K562 (cell line): ENCODE measurements at regions not wholly inside any gene's neighbourhood (a gene's known extent, or its start where the extent isn't known, plus 50 kb on each side); places are given as distances from the start of the nearest gene placed in this dataset.

Experiments
- ATAC-seq: fragments of 200-7000 bp; cut with Tn5 transposase; 3 replicates; pipeline ENCODE4 v1.9.1; 2020; ENCODE audit warnings: moderate library complexity
- BruUV-seq: library from RNA; stranded (reverse); fragments of 400-500 nt; replicated peaks from 2 replicates; lab custom pipeline; 2021; lab: Mats Ljungman, UMichigan
- CTCF ChIA-PET: fragments of 300-600 bp; formaldehyde crosslinking; extraction: SDS; loops from one replicate; lab custom pipeline; 2021; ENCODE audit warnings: low intra/inter-chr PET ratio; lab: Yijun Ruan, JAX
- POLR2A ChIA-PET: fragments of 300-600, 350-650 bp; sonication (Branson Sonifier 250); formaldehyde crosslinking; extraction: SDS; loops from one replicate; lab custom pipeline; 2021; ENCODE audit warnings: antibody characterized with exemption, inconsistent platforms; lab: Yijun Ruan, JAX
- DNase-seq, 4 experiments: peaks; one replicate each; pipeline versions ENCODE4 v3.0.0 to v3.0.0-alpha.2; 2011 to 2018; ENCODE audit warnings: low spot score in 3 of 4, mixed read lengths in 3 of 4; ENCODE audit errors: extremely low read depth in 1 of 4
- FAIRE-seq: peaks from 2 replicates; lab custom pipeline; 2011; peaks lifted over from hg19 to GRCh38; lab: Jason Lieb, UNC
- H2AFZ ChIP-seq: 2 replicates; pipeline ENCODE4 v1.6.0; 2011; ENCODE audit warnings: low read depth, low read length, control low read depth, inconsistent platforms
- H3K27ac ChIP-seq: fragments of 200-600 bp; 3 replicates; pipeline ENCODE4 v1.8.0; 2011; ENCODE audit warnings: low read depth, mild to moderate bottlenecking, control low read depth, inconsistent platforms, low read length, moderate library complexity, mixed read lengths; ENCODE audit errors: extremely low read depth
- H3K27me3 ChIP-seq, 2 experiments: fragments of 300-600 bp in 1 of 2; 2 replicates in 1 of 2; 3 replicates in 1 of 2; pipeline versions ENCODE4 v1.6.0 to v1.8.0; 2011; ENCODE audit warnings: inconsistent platforms in 2 of 2, low read length in 2 of 2, mild to moderate bottlenecking in 1 of 2, mixed read lengths in 1 of 2, moderate library complexity in 1 of 2; ENCODE audit not compliant: control insufficient read depth in 2 of 2, insufficient read depth in 2 of 2
- H3K36me3 ChIP-seq: fragments of 300-600 bp; 3 replicates; pipeline ENCODE4 v1.8.0; 2011; ENCODE audit warnings: mild to moderate bottlenecking, low read length, inconsistent platforms; ENCODE audit not compliant: control insufficient read depth, insufficient read depth
- H3K4me1 ChIP-seq, 2 experiments: fragments of 200-600 bp in 1 of 2; replicated peaks in 1 of 2; 2 replicates in 1 of 2; 3 replicates in 1 of 2; pipeline versions ENCODE4 v1.5.1 to v1.8.0; 2011; ENCODE audit warnings: inconsistent platforms in 2 of 2, low read length in 2 of 2, mild to moderate bottlenecking in 1 of 2, mixed read lengths in 1 of 2, moderate library complexity in 1 of 2; ENCODE audit not compliant: control insufficient read depth in 2 of 2, insufficient read depth in 2 of 2
- H3K4me2 ChIP-seq: 2 replicates; pipeline ENCODE4 v1.6.1; 2011; ENCODE audit warnings: low read length, control low read depth, inconsistent platforms, mixed read lengths; ENCODE audit not compliant: insufficient read depth
- H3K4me3 ChIP-seq: fragments of 200-600 bp; sonication (generic), shearing (Covaris generic); 2 replicates; pipeline ENCODE4 v1.5.1; 2016; ENCODE audit warnings: control low read depth, inconsistent platforms
- H3K79me2 ChIP-seq: fragments of 200-600 bp; 3 replicates; pipeline ENCODE4 v1.8.0; 2011; ENCODE audit warnings: low read length, inconsistent platforms; ENCODE audit not compliant: control insufficient read depth, insufficient read depth
- H3K9ac ChIP-seq, 2 experiments: 2 replicates each; pipeline versions ENCODE4 v1.6.0 to v1.6.1; 2011; ENCODE audit warnings: low read depth in 2 of 2, low read length in 2 of 2, control low read depth in 1 of 2, inconsistent platforms in 1 of 2, mild to moderate bottlenecking in 1 of 2, mixed read lengths in 1 of 2; ENCODE audit not compliant: insufficient read depth in 1 of 2
- H3K9me1 ChIP-seq: one replicate; pipeline ENCODE4 v1.6.0; 2011; ENCODE audit warnings: inconsistent platforms, mild to moderate bottlenecking, low read length, moderate library complexity; ENCODE audit not compliant: control insufficient read depth, insufficient read depth
- H3K9me3 ChIP-seq: replicated peaks from 2 replicates; pipeline ENCODE4 v1.5.1; 2011; ENCODE audit warnings: low read depth, low read length, inconsistent platforms; ENCODE audit not compliant: control insufficient read depth, insufficient read depth
- H4K20me1 ChIP-seq: replicated peaks from 2 replicates; pipeline ENCODE4 v1.6.1; 2011; ENCODE audit warnings: low read length, inconsistent platforms, mixed read lengths; ENCODE audit not compliant: control insufficient read depth, insufficient read depth
- ETV5 ChIP-seq: sonication (generic); formaldehyde crosslinking; IDR thresholded peaks from 2 replicates; pipeline ENCODE4 v1.4.0; 2020; ENCODE audit warnings: low read depth, mild to moderate bottlenecking, missing genetic modification reagents
- HDGF ChIP-seq: fragments of 450-650 bp; IDR thresholded peaks from 2 replicates; pipeline ENCODE4 v1.6.1; 2016
- KAT7 ChIP-seq: sonication (generic); formaldehyde crosslinking; IDR thresholded peaks from 2 replicates; pipeline ENCODE4 v1.8.0; 2022; ENCODE audit warnings: missing genetic modification reagents, mild to moderate bottlenecking, borderline replicate concordance
- MCM3 ChIP-seq: fragments of 450-650 bp; IDR thresholded peaks from 2 replicates; pipeline ENCODE4 v1.6.1; 2016
- in situ Hi-C: fragments of 300-500 bp; cut with MboI; formaldehyde crosslinking; loops from 4 replicates; pipeline ENCODE4 v1.15.0; 2018; ENCODE audit warnings: inconsistent platforms, mixed read lengths
- intact Hi-C: fragments of 100-400 bp; cut with micrococcal nuclease; formaldehyde crosslinking; loops from 2 replicates; pipeline ENCODE4 v1.14.2; 2022
- TF ChIP-seq, protein P1 (sequence below): fragments of 150-350 bp; IDR thresholded peaks from 2 replicates; pipeline ENCODE4 v1.6.1; 2014; ENCODE audit warnings: low read depth, mild to moderate bottlenecking, low read length, borderline replicate concordance

DNA sequence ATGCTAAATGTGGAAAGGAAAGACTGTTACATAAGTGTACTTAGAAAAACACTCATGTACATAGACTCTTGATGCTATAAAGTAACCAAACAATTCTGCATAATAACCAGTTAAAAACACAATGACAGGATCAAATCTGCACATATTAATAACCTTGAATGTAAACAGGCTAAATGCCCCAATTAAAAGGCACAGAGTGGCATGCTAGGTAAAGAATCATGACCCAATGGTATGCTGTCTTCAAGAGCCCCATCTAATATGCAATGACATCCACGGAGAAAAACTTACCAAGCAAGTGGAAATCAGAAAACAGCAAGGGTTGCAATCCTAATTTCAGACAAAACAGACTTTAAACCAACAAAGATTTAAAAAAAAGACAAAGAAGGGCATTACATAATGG lies 644.8 kb upstream of the PKN2 start (continued):
- no peak for TF ChIP-seq KAT7 (CRISPR knock-in tag)
- TF ChIP-seq HDGF, result no peak
- TF ChIP-seq, protein P1, sequence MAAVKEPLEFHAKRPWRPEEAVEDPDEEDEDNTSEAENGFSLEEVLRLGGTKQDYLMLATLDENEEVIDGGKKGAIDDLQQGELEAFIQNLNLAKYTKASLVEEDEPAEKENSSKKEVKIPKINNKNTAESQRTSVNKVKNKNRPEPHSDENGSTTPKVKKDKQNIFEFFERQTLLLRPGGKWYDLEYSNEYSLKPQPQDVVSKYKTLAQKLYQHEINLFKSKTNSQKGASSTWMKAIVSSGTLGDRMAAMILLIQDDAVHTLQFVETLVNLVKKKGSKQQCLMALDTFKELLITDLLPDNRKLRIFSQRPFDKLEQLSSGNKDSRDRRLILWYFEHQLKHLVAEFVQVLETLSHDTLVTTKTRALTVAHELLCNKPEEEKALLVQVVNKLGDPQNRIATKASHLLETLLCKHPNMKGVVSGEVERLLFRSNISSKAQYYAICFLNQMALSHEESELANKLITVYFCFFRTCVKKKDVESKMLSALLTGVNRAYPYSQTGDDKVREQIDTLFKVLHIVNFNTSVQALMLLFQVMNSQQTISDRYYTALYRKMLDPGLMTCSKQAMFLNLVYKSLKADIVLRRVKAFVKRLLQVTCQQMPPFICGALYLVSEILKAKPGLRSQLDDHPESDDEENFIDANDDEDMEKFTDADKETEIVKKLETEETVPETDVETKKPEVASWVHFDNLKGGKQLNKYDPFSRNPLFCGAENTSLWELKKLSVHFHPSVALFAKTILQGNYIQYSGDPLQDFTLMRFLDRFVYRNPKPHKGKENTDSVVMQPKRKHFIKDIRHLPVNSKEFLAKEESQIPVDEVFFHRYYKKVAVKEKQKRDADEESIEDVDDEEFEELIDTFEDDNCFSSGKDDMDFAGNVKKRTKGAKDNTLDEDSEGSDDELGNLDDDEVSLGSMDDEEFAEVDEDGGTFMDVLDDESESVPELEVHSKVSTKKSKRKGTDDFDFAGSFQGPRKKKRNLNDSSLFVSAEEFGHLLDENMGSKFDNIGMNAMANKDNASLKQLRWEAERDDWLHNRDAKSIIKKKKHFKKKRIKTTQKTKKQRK, result no peak
- no peak for TF ChIP-seq ETV5 (CRISPR knock-in tag)

DNA sequence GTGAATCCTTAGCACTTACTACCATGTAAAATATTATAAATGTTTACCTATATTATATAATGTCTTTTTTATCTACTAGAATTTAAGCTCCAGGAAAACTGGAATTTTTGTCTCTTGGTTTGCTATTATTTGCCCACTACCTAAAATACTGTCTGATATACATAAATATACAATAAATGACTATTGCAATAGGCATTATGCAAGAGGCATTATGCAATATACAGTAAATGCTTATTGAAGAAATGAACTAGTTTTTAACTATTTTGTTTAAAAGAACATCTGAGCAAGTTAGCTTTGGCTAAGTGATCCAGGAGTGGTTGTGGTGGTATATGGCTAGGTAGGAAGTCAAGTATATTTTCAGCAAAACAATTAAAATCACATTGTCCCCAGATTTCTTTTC lies 640.2 kb upstream of the PKN2 start:
- no peak overlapping the region for H3K9ac ChIP-seq
- H3K27ac ChIP-seq, result no peak overlapping the region
- FAIRE-seq, result no peak
- H3K27me3 ChIP-seq, result no peaks in the 10 kb centered on the region
- no peak overlapping the region for H2AFZ ChIP-seq
- no peaks in the 10 kb centered on the region for H3K79me2 ChIP-seq
- H3K4me2 ChIP-seq, result no peak overlapping the region
- H3K9me1 ChIP-seq, result no peaks in the 10 kb centered on the region
- POLR2A ChIA-PET, result no interaction called here
- ATAC-seq, result no peak
- H3K9me3 ChIP-seq, result no peaks in the 10 kb centered on the region
- in situ Hi-C loops (no loop called here), intact Hi-C loops (no loop called here)
- DNase-seq, result no peak
- H4K20me1 ChIP-seq, result no peaks in the 10 kb centered on the region
- no peaks in the 10 kb centered on the region for H3K36me3 ChIP-seq
- no peaks in the 10 kb centered on the region for H3K4me1 ChIP-seq
- BruUV-seq, result no TSS peak
- H3K4me3 ChIP-seq, result no peak overlapping the region
- no peak for TF ChIP-seq MCM3
- TF ChIP-seq HDGF, result no peak
- TF ChIP-seq, protein P1, result no peak
- TF ChIP-seq, all 486 proteins: peak for 0
- CTCF ChIA-PET, result no interaction called here
